NOMO-1 treated with DMSO at 0.1 percent for 48 hours (cell line): ENCODE measurements at regions not wholly inside any gene's neighbourhood (a gene's known extent, or its start where the extent isn't known, plus 50 kb on each side); places are given as distances from the start of the nearest gene placed in this dataset.

Experiments used
- DNase-seq: peaks from one replicate; lab custom pipeline; 2025; ENCODE audit not compliant: unreplicated experiment; lab: John Stamatoyannopoulos, UW

DNA sequence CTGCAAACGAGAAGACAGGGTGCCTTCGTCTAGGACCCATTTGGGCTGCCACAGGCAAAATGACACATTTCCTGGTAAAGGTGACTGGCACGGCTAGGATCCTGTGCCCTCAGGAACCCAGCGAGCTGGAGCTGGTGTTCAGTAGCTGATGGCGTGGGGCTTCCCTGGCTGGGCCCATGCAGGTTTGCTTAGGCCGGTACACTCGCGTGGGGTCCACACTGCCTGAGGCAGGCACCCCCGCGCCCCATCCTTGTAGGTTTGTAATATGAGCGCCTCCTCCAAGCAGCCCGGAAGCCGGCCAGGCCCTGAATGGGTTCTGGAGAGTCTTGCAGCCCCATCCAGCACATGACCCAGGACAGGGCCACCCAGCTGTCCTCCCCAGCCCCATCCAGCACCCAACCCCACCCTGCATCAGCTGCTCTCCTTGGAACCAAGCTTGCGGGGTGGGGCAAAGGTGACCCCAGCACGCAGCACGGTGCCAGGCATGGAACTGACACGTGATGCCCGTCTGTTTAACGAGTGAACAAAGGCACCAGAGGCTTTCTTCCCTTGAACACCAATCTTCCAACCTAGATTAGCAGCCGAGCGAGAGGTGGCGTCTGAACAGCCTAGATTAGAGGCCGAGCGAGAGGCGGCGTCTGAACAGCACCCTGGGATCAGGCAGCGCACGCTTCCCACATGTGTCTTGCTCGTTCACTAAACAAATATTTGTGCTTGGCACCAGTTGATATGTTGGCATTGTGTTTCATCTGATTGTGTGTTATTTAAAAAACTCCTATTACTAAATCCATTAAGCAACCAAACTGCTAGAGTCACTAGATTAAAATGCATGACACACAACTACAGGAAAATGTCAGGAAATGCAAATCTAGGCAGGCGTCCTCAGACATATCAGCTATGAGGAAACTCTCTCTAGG lies 112.1 kb downstream of the DLL1 start:
- no peak for DNase-seq

DNA sequence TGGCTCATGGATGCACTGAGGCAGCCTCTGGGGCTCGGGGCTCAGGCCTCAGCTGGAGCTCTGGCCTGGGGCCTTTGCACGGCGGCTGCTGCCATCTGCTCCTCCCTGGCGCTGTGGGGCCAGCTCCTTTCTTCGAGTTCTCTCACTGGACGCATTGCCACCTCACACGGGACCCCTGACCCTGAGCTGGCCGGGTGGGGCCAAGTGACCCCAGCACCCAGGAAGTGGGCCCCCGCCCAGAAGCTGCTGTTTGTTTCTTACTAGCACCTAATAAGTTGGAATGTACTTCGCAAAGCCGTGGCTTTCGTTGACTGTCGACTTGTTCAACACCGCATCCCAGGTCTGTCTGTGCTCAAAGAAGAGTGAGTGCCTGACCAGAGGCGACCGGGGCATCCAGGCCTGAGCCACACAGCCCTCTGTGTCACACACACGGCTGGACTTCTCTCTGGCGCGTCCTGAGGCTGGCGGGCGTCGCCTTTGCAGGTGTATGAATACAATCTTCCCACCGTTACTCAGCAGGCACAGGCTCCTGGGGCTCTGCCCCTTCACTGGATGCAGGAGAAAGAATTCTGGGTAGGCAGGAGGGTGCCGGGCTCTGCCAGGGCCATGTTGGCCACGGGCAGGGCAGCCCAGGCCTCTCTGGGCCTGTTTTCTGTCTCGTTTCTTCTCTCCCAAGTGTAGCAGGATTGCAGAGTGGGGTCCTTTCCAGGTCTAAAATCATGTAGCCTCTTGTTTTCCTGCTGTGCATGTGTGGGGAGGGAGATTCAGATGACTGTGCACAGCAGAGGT lies 112.9 kb downstream of the DLL1 start:
- no peak for DNase-seq

DNA sequence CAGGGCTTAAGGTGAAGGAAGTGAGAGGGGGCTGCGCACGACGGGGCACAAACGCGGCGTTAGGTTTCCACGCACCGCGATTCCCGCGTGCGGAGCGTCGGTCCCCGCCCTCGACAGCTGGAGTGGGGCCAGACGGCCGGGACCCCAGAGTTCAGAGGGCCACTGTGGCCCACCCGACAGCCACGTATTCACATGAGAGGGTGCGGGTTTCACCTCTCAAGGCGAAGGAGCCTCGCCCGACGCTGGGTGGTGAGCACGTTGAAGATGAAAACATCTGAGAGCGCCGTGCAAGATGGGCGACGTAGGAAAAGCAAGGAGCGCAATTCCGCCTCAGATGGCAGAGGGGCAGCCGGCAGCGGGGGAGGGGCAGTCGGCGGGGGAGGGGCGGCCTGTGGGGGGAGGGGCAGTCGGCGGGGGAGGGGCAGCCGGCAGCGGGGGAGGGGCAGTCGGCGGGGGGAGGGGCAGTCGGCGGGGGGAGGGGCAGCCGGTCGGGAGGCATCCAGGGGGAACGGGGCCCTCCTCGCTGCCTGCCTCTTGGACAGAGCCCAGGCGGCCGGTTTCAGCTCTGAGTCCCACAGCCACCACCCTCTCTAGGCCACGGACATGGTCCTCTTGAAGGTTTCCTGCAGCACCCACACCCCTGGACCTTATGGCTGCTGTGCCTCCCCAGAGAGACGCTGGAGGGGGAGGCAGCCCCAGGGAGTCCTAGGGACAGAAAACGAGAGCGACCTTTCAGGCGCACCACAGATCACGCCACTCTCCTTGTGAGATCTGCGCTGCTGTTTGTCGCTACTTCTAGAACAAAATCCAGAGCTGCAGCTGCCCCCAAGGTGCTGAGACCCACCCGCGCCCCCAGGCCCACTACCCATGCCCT lies 113.7 kb downstream of the DLL1 start:
- DNase-seq = no peak

DNA sequence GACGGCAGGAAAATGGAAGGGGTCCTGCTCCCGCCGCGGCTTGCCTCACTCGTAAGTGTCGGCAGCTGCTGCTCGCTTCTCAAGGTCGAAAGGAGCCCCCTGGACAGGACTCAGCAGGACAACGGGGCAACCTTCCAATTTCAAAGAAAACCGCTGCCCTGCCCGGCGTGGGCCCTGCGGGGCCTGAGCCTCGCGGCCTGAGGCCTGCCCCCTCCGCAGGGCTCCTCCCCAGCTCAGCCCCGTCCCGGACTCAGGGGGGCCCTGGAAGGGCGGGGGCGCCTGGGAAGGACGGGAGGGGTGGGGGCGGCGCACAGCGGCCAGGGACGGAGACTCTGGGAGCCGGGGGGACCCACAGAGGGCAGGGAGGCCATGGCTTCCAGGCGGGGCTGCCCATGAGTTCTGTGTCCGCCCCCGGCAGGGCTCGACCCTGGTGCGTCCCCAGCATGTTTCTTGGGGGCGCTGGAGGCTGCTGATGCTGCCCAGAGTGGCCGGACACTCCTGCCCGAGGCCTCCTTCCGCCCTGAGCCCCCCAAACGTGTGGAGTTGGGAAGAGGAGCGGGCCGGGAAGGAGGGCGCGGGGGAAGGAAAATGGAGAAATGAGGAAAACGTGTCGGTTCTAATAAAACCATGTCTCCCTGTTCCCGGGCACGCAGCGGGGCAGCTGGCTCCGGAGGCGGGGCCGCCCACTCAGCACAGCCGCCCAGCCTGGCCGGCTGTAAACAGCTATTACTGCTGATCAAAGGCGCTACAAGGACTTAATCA lies 114.6 kb downstream of the DLL1 start:
- no peak for DNase-seq

DNA sequence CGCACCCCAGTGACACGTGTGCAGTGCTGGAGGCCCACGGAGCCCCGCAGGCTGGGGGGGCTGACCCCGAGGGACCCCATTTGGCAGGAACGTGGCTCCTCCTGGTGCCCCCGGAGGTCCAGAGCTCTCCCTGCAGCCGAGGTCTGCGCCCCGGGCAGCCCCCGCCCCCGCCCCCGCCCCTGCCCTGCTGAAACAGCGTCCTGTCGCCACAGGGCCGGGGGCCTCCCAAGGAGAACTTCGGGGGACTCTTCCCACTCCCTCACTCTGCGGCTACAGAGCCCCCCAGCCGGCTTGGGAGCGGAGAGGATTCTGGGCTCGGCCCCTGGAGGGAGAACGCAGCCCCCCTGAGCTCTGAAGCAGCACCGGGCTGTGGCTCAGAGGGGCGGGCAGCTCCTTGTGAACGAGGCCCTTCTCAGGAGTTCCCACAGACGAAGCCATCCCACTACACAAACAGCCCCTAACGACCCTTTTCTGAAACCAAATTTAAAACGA lies 115.2 kb downstream of the DLL1 start:
- no peak for DNase-seq

DNA sequence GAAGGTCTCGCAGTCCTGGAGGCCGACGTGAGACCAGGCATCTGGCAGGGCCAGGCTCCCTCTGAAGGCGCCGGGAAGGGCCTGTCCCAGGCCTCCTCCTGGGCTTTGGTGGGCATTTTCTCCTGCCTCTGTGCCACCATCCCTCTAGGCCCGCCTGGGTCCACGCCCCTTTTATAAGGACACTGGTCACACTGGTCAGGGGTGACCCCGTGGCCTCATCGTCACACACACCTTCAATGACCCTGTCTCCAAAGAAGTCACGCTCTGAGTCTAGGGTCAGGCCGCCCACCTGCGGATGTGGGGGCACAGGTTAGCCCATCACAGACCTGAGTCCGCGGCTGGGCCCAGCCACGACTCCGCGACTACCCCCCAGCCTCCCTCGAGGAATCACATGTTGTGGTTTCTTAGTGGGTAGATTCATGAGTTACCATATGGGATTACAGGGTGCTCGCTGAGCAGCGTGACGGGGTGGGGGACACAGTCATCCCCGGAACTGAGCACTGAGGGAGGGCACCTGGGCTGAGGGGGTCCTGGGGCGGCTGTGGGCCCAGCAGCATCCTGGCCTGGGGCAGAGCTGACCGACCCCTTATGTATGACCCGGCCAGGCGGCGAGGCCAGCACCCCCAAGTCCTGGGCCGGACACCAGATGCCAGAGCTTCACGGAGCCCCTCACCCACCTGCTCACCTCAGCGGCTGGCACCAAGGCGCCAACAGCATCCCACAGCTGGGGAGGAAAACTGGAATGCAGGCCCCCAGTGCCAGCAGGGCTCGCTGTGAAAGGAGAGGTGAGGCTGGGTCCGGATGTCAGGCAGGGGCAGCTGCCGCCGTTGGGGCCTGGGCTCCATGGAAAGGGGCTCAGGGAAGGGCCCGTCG lies 115.9 kb downstream of the DLL1 start:
- DNase-seq = no peak

DNA sequence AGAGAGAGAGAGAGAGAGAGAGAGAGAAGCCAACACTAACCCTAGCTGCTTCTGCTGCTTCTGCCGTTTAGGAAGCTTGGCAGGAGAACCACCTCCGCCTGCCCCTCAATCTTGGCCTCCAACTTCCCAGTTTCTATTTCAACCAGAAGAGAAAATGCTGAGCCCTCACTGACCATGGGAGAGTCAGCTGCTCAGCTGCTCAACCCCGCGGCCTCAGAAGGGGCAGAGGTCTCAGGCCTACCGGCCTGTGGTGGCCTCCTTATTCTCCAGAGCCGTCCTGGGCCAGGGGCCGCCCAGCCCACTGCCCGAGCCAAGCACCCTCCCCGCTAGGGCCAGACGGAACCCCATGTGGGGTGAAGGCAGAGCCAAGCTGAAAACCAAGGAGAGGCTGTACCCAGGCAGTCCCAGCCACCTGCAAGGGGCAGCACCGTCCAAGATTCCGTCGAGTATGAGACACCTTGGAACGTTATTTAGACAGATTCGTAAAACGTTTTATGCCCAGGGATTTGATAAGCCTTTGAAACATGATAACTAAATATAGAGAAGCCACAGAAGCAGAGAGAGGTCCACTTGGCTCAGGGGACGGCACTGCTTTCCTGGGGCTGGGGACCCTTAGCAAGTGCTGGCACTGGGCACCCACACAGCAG lies 116.6 kb downstream of the DLL1 start:
- DNase-seq = peak; percentile 73

DNA sequence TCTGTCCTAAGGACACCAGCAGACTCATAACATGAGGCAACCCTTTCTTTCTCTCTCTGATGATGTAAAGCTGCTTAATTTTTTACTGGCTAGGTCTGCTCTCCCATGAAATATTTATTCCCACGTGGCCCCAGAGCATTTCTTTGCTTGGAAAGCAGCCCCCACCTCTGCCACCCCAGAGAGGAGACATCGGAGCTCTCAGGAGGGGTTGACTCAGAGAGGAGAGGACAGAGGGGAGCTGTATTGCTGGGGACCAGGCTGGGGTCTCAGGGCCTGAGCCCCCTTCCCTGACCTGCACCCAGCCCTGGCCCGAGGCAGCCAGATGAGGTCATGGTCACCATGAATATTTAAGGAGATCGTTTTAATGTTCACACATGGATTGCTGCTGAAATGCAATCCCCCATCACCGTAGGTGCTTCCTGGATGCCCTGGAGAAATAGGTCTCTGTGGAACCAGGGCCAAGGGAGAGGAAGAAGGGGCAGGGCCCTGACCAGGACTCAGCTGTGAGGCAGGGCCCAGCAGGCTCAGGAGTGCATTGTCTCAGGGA lies 117.5 kb downstream of the DLL1 start:
- no peak for DNase-seq

DNA sequence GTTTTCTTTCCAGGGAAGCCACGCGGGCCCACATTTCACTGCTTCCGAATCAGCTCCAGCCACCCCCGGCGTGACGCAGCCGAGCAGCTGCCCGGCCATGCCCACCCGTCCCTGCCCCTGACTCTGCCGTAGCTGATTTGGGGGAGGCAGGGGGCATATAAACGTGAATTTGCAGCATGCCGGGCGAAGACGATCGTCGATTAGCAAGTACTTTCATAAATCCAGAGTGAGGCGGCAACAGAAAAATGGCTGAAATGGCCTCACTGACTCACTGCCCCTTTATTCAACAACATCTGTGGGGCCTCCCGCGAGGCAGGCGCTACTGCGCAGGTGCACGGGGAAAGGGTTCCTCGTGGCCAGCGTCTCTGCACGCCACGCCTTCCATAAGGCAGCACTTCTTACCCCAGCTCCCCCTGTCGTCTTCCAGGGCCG lies 118.0 kb downstream of the DLL1 start:
- DNase-seq = no peak

DNA sequence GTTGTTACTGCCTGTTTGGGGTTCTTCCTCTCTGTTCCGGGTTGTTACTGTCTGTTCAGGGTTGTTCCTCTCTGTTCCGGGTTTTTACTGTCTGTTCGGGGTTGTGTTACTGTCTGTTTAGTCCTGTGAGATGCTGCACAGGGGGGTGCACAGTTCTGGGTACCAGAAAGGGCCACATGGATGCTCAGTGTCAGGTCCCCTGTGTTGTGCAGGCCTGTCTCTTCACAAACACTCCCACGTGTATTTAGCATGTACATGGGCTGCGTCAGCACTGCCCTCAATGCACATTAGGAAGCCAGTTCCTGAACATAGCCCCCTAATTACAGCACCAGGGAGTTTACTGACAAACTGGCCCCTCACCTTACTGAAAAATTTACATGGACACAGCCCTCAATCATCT lies 118.5 kb downstream of the DLL1 start:
- DNase-seq = no peak

DNA sequence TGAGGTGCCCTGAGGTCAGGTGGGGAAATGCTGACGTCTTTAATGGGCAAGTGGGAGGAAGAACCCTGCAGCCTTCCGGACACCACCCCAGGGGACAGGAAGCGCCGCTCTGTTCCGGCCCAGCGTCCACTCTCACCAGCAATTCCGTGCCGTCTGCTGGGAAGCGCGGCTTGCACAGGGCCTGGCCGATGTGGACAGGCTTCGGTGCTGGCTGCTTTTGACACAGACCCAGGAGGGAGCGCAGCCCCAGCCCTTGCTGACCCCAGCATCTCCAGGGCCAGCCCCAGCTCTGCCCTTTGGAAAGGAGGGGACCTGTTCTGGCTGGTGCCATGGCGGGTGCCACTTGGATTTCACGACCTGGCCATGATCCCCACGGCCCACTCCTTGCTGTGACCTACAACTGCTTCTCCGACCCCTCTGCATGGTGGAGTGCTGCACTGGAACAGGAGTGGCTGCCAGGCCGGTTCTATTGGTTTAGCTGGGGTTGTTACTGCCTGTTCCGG lies 123.2 kb downstream of the DLL1 start:
- DNase-seq = no peak

DNA sequence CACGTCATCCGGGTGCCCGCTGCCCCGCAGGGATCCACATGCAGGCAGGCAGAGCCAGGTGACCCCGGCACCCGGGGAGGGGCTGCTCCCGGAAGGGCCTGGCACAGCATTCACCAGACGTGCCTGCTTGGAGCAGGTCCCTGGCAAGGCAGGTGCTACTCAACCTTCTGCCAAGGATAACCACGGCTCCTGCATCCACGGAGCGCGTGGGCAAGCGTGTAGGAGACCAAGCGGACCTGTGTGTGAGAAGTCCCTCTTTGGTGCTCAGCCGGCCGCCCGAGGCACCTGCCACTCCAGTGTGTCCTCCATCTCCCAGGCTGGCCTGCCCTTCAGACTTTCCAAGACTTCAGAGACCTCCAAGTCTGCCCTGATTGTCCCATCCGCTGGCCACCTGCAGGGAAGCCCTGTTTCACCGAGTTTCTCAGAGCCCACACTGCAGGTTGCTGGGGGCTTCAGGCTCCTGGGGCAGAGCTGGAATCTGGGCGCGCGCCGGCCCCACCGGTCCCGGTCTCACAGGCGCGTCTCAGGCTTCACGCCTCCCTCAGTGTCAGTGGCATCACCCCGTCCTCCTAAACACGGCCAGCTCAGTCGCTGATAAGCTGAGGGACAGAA lies 124.3 kb downstream of the DLL1 start:
- no peak for DNase-seq

DNA sequence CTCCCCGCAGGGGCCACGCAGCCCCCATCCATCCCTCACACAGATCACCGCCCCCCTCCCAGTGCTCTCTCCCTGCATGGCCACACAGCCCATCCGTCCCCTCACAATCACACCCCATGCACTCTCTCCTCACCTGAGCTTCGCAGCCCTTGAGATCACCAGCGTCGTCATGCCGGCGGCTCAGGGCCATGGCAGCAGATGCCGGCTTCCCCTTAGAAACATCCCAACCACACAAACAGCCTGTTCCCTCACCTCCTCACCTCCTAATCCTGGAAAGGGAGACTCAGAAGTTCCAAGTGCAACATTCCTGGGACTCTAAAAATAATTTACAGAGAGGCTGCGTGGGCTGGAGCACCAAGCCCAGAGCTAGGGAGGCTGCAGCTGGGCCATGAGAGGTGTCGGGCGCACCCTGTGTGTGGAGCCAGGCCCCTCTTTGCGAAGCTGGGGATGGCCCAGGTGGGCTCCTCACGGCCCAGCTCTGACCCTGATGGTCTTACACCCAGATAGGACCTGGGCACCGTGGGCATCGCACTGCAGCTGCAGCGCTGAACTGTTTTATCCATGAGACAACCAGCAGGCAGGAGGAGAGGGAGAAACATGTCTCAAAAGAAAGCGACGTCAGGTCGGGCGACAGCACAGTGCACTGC lies 125.3 kb downstream of the DLL1 start:
- DNase-seq = no peak

DNA sequence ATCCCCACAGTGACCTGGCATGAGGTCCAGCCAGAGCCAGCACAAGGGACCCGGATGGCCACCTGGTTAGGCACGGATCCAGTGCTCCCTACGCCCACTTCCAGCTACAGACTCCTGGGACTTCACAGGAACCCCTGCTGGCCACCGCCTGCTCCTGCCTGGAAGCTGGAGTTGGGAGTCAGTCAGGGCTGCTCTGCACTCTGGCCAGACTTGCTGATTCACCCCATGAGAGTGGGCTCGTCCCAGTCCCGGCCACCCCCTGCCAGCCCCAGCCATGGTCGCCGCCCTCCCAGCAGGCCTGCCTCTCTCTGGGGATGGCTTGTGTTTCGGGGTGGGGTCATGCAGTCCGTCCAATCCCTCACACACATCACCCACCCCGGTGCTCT lies 125.8 kb downstream of the DLL1 start:
- no peak for DNase-seq

DNA sequence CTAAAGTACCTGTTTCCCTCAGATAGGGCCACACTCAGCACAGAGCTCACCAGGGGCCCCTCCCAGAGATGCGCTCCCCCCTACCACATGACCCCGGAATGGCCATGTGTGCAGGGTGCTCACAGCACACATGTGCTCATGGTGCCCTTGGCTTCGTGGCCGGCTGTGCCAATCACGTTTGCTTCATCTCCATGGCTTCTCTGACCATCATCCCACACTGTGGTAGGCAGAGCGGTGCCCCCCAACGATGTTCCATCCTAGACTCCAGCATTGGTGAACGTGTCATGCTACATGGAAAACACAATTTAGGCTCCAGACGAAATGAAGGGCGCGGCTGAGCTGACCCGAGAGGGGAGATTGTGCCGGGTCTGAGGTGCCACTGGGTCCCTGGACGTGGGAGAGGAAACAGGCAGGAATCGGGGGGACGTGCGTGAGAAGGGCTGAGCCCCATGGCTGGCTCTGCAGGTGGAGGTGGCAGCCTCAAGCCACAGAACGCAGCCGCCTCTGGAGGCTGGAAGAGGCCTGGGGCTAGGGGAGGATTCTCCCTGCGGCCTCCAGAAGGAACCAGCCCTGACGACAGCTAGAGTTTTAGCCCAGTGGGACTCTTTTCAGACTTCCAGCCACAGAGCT lies 126.5 kb downstream of the DLL1 start:
- no peak for DNase-seq

DNA sequence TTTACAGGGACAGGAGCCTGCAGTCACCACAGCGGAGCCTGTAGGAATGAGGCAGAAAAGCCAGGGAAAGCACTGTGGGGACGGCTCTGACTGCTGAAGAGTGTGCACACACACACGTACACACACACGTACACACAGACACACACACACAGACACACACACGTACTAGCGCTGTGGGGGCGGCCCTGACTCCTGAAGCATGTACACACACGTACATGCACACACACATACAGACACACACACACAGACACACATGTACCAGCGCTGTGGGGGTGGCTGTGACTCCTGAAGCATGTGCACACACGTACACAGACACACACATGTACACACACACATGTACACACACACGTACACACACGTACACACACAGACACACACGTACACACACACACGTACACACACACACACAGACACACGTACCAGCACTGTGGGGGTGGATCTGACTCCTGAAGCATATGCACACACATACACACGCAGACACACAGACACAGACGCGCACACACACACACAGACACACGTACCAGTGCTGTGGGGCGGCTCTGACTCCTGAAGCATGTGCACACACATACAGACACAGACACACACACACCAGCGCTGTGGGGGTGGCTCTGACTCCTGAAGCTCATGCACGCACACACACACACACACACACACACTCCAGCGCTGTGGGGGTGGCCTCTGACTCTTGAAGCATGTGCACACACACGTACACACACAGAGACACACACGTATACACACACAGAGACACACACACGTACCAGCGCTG lies 127.3 kb downstream of the DLL1 start:
- DNase-seq = no peak
